ENCODE measurements at regions not wholly inside any gene's neighbourhood (a gene's known extent, or its start where the extent isn't known, plus 50 kb on each side); places are given as distances from the start of the nearest gene placed in this dataset.
"Not testable (repeated sequence)": the region's sequence is repeated elsewhere in the genome, so short reads cannot be mapped to it uniquely, and the experiment has no call there.

- no peak for DNase-seq (ENCODE audit: low spot score)
Measured at GRCh38 chr3:127071597-127072001, 88.7 kb downstream of the PLXNA1 start.

- DNase-seq (ENCODE audit: low spot score), result no peak
Measured at GRCh38 chr3:127072221-127072771, 89.4 kb downstream of the PLXNA1 start.

- DNase-seq (ENCODE audit: low spot score), result no peak
Measured at GRCh38 chr3:127072971-127073783, 90.3 kb downstream of the PLXNA1 start.

- DNase-seq (ENCODE audit: low spot score), result no peak
Measured at GRCh38 chr3:127073941-127074820, 91.3 kb downstream of the PLXNA1 start.

GRCh38 chr3:127074900-127075360, 92.0 kb downstream of the PLXNA1 start:
- peak; percentile 86 for DNase-seq (ENCODE audit: low spot score)

- DNase-seq (ENCODE audit: low spot score), result not testable (repeated sequence)
Measured at GRCh38 chr3:127076166-127076992, 93.5 kb downstream of the PLXNA1 start.

- DNase-seq (ENCODE audit: low spot score), result no peak
Measured at GRCh38 chr3:127077068-127077467, 94.2 kb downstream of the PLXNA1 start.

- no peak for DNase-seq (ENCODE audit: low spot score)
Measured at GRCh38 chr3:127077505-127078064, 94.7 kb downstream of the PLXNA1 start.

- no peak for DNase-seq (ENCODE audit: low spot score)
Measured at GRCh38 chr3:127078626-127079025, 95.7 kb downstream of the PLXNA1 start.

- DNase-seq (ENCODE audit: low spot score), result no peak
Measured at GRCh38 chr3:127079211-127079610, 96.3 kb downstream of the PLXNA1 start.

- DNase-seq (ENCODE audit: low spot score), result no peak
Measured at GRCh38 chr3:127081001-127081720, 98.2 kb downstream of the PLXNA1 start.

GRCh38 chr3:127082066-127082465, 99.2 kb downstream of the PLXNA1 start:
- no peak for DNase-seq (ENCODE audit: low spot score)

GRCh38 chr3:127083778-127084397, 101.0 kb downstream of the PLXNA1 start:
- no peak for DNase-seq (ENCODE audit: low spot score)

- DNase-seq (ENCODE audit: low spot score), result no peak
Measured at GRCh38 chr3:127084401-127084990, 101.6 kb downstream of the PLXNA1 start.

- no peak for DNase-seq (ENCODE audit: low spot score)
Measured at GRCh38 chr3:127085576-127085975, 102.7 kb downstream of the PLXNA1 start.

GRCh38 chr3:127086591-127086990, 103.7 kb downstream of the PLXNA1 start:
- DNase-seq (ENCODE audit: low spot score), result not testable (repeated sequence)

- no peak for DNase-seq (ENCODE audit: low spot score)
Measured at GRCh38 chr3:127087441-127087840, 104.5 kb downstream of the PLXNA1 start.

GRCh38 chr3:127088511-127089351, 104.2 kb upstream of the PRR23E start:
- DNase-seq (ENCODE audit: low spot score), result no peak
